H9 (cell line): ENCODE measurements at regions not wholly inside any gene's neighbourhood (a gene's known extent, or its start where the extent isn't known, plus 50 kb on each side); places are given as distances from the start of the nearest gene placed in this dataset.

Experiments
- DNase-seq: peaks from one replicate; pipeline ENCODE4 v3.0.0-alpha.2; 2017
- H2AFZ ChIP-seq: one replicate; pipeline ENCODE4 v1.6.1; 2013; ENCODE audit warnings: mild to moderate bottlenecking, low read length, control low read depth, moderate library complexity
- H2AK5ac ChIP-seq: 2 replicates; pipeline ENCODE4 v1.6.1; 2013; ENCODE audit warnings: low read length, control low read depth, mixed read lengths; ENCODE audit not compliant: insufficient read length
- H2BK120ac ChIP-seq: one replicate; pipeline ENCODE4 v1.6.1; 2013; ENCODE audit warnings: low read depth, mild to moderate bottlenecking, low read length, control low read depth, inconsistent platforms; ENCODE audit not compliant: poor library complexity, severe bottlenecking
- H2BK12ac ChIP-seq: 2 replicates; pipeline ENCODE4 v1.6.1; 2013; ENCODE audit warnings: low read length, control low read depth, mixed read lengths, low read depth; ENCODE audit not compliant: insufficient read length
- H2BK15ac ChIP-seq: 2 replicates; pipeline ENCODE4 v1.6.1; 2013; ENCODE audit warnings: low read depth, low read length, control low read depth
- H2BK20ac ChIP-seq: one replicate; pipeline ENCODE4 v1.6.1; 2013; ENCODE audit warnings: low read depth, mild to moderate bottlenecking, low read length, control low read depth, inconsistent platforms; ENCODE audit not compliant: poor library complexity, severe bottlenecking
- H2BK5ac ChIP-seq: 2 replicates; pipeline ENCODE4 v1.6.1; 2013; ENCODE audit warnings: low read length, control low read depth, mixed read lengths; ENCODE audit not compliant: insufficient read length
- H3K14ac ChIP-seq: 2 replicates; pipeline ENCODE4 v1.6.1; 2013; ENCODE audit warnings: low read length, control low read depth; ENCODE audit not compliant: insufficient read depth
- H3K18ac ChIP-seq: 2 replicates; pipeline ENCODE4 v1.6.1; 2013; ENCODE audit warnings: low read depth, mild to moderate bottlenecking, mixed read lengths, low read length, control low read depth; ENCODE audit not compliant: insufficient read length
- H3K23ac ChIP-seq: 2 replicates; pipeline ENCODE4 v1.6.1; 2013; ENCODE audit warnings: low read length, control low read depth, mixed read lengths, low read depth; ENCODE audit not compliant: insufficient read length
- H3K23me2 ChIP-seq: 2 replicates; pipeline ENCODE4 v1.6.1; 2013; ENCODE audit warnings: low read depth, mild to moderate bottlenecking, mixed read lengths, low read length, control low read depth; ENCODE audit not compliant: insufficient read length, poor library complexity, severe bottlenecking
- H3K27ac ChIP-seq: 2 replicates; pipeline ENCODE4 v1.5.1; 2013; ENCODE audit warnings: low read length, control low read depth, mixed read lengths, low read depth; ENCODE audit not compliant: insufficient read length
- H3K27me3 ChIP-seq: 2 replicates; pipeline ENCODE4 v1.6.1; 2013; ENCODE audit warnings: low read length, control low read depth, inconsistent platforms; ENCODE audit not compliant: insufficient read depth
- H3K4ac ChIP-seq: 2 replicates; pipeline ENCODE4 v1.6.1; 2013; ENCODE audit warnings: low read depth, mild to moderate bottlenecking, control low read depth, inconsistent platforms, low read length, moderate library complexity
- H3K4me1 ChIP-seq: 2 replicates; pipeline ENCODE4 v1.6.1; 2013; ENCODE audit warnings: low read length, control low read depth, inconsistent platforms; ENCODE audit not compliant: insufficient read depth
- H3K4me2 ChIP-seq: 2 replicates; pipeline ENCODE4 v1.6.1; 2013; ENCODE audit warnings: low read length, control low read depth, mixed read lengths; ENCODE audit not compliant: insufficient read length, insufficient read depth
- H3K56ac ChIP-seq: 2 replicates; pipeline ENCODE4 v1.6.1; 2013; ENCODE audit warnings: low read depth, mild to moderate bottlenecking, mixed read lengths, low read length, control low read depth; ENCODE audit not compliant: insufficient read length
- H3K79me1 ChIP-seq: 2 replicates; pipeline ENCODE4 v1.6.1; 2013; ENCODE audit warnings: low read depth, mild to moderate bottlenecking, moderate library complexity, low read length, control low read depth, inconsistent platforms; ENCODE audit not compliant: insufficient read depth, poor library complexity, severe bottlenecking
- H3K79me2 ChIP-seq: 2 replicates; pipeline ENCODE4 v1.6.1; 2013; ENCODE audit warnings: low read length, control low read depth, inconsistent platforms; ENCODE audit not compliant: insufficient read depth
- H3K9ac ChIP-seq: 2 replicates; pipeline ENCODE4 v1.6.1; 2013; ENCODE audit warnings: low read length, control low read depth, mixed read lengths; ENCODE audit not compliant: insufficient read length; ENCODE audit errors: extremely low read depth
- H3K9me3 ChIP-seq: one replicate; pipeline ENCODE4 v1.6.1; 2013; ENCODE audit warnings: low read depth, low read length, inconsistent platforms; ENCODE audit not compliant: control insufficient read depth
- H3T11ph ChIP-seq: one replicate; pipeline ENCODE4 v1.6.1; 2013; ENCODE audit warnings: mild to moderate bottlenecking, low read length, control low read depth, inconsistent platforms
- H4K20me1 ChIP-seq: one replicate; pipeline ENCODE4 v1.6.1; 2013; ENCODE audit not compliant: control insufficient read depth, insufficient read length, insufficient read depth
- H4K5ac ChIP-seq: 2 replicates; pipeline ENCODE4 v1.6.1; 2013; ENCODE audit warnings: low read depth, mild to moderate bottlenecking, mixed read lengths, low read length, control low read depth; ENCODE audit not compliant: insufficient read length
- H4K8ac ChIP-seq: replicated peaks from 2 replicates; pipeline ENCODE4 v1.6.1; 2013; ENCODE audit warnings: low read length, control low read depth, mixed read lengths, low read depth; ENCODE audit not compliant: insufficient read length
- H4K91ac ChIP-seq: 2 replicates; pipeline ENCODE4 v1.6.1; 2013; ENCODE audit warnings: low read depth, mild to moderate bottlenecking, moderate library complexity, mixed read lengths, low read length, control low read depth; ENCODE audit not compliant: insufficient read length
- H3K27ac Mint-ChIP-seq, 3 experiments: 2 replicates in 2 of 3; 3 replicates in 1 of 3; pipeline ENCODE4 v1.8.0; 2020 to 2021; ENCODE audit warnings: mixed read lengths in 3 of 3, mild to moderate bottlenecking in 1 of 3, moderate library complexity in 1 of 3
- H3K27me3 Mint-ChIP-seq: 2 replicates; pipeline ENCODE4 v1.8.0; 2021; ENCODE audit warnings: low read depth, mild to moderate bottlenecking, moderate library complexity, mixed read lengths
- H3K36me3 Mint-ChIP-seq, 3 experiments: 2 replicates in 2 of 3; 3 replicates in 1 of 3; pipeline ENCODE4 v1.8.0; 2020 to 2021; ENCODE audit warnings: low read depth in 3 of 3, mixed read lengths in 3 of 3; ENCODE audit not compliant: insufficient read depth in 1 of 3
- H3K4me1 Mint-ChIP-seq, 2 experiments: 2 replicates each; pipeline ENCODE4 v1.8.0; 2020; ENCODE audit warnings: mixed read lengths in 2 of 2
- H3K4me3 Mint-ChIP-seq, 2 experiments: 2 replicates in 1 of 2; 3 replicates in 1 of 2; pipeline ENCODE4 v1.8.0; 2020 to 2021; ENCODE audit warnings: mild to moderate bottlenecking in 2 of 2, mixed read lengths in 2 of 2, moderate library complexity in 1 of 2
- H3K9me3 Mint-ChIP-seq, 2 experiments: 2 replicates in 1 of 2; 3 replicates in 1 of 2; pipeline ENCODE4 v1.8.0; 2020; ENCODE audit warnings: mild to moderate bottlenecking in 2 of 2, mixed read lengths in 2 of 2, moderate library complexity in 1 of 2
- CTCF ChIP-seq: fragments of 200-600 bp; sonication (generic); conservative IDR thresholded peaks from 3 replicates; pipeline ENCODE4 v1.8.0; 2021; ENCODE audit warnings: antibody characterized with exemption, mild to moderate bottlenecking
- whole genome bisulfite sequencing: extraction: QIAGEN DNeasy Blood & Tissue Kit; methylation state at CpG from one replicate; pipeline ENCODE4 v1.1.7; 2013; ENCODE audit warnings: missing lambda C conversion rate, low lambda C conversion rate, mixed read lengths; ENCODE audit not compliant: insufficient read length; ENCODE audit errors: extremely low coverage; 5-methylcytosine and 5-hydroxymethylcytosine counted together

GRCh38 chr2:236434593-236434992 is 135.0 kb upstream of the ACKR3 start:
- Histone ChIP-seq H3K4ac (no peak overlapping the region), H3K79me2 (no peaks in the 10 kb centered on the region), H2BK5ac (no peak overlapping the region), H3K79me1 (no peaks in the 10 kb centered on the region), H2AK5ac (no peak overlapping the region), H3T11ph (no peak overlapping the region), H4K8ac (no peak overlapping the region), H3K56ac (no peak overlapping the region), H2BK15ac (no peak overlapping the region), H3K4me2 (no peak overlapping the region), H3K4me1 (no peaks in the 10 kb centered on the region), H2BK120ac (no peak overlapping the region), H2BK20ac (no peak overlapping the region), H2AFZ (no peak overlapping the region), H2BK12ac (no peak overlapping the region), H3K23me2 (no peaks in the 10 kb centered on the region), H3K27me3 (no peaks in the 10 kb centered on the region), H4K91ac (no peak overlapping the region), H3K27ac (no peak overlapping the region), H3K18ac (no peak overlapping the region), H3K14ac (no peak overlapping the region), H3K9ac (no peak overlapping the region), H4K20me1 (no peaks in the 10 kb centered on the region), H3K23ac (no peak overlapping the region), H4K5ac (no peak overlapping the region), H3K9me3 (no peaks in the 10 kb centered on the region)
- DNase-seq: no peak
- H3K4me1 Mint-ChIP-seq: peaks cover 15 to 16% of the 10 kb centered on the region in 2 experiments
- no peak for TF ChIP-seq CTCF
- no peaks in the 10 kb centered on the region for H3K9me3 Mint-ChIP-seq
- no peaks in the 10 kb centered on the region; the same call in 1 of the 2 replicates for H3K27me3 Mint-ChIP-seq
- no CpG with 5 or more reads among the region's 3 CpGs for WGBS
- H3K27ac Mint-ChIP-seq: no peak overlapping the region
- H3K36me3 Mint-ChIP-seq: no peaks in the 10 kb centered on the region; a peak in 1 of 7 replicates
- no peak overlapping the region for H3K4me3 Mint-ChIP-seq
